ENCODE measurements at regions not wholly inside any gene's neighbourhood (a gene's known extent, or its start where the extent isn't known, plus 50 kb on each side); places are given as distances from the start of the nearest gene placed in this dataset.

- Histone ChIP-seq H3K4me1 (ENCODE audit: insufficient read depth, low read length) (no peaks in the 10 kb centered on the region), H4K91ac (ENCODE audit: insufficient read length, low read depth, low read length) (no peak overlapping the region), H3K79me1 (ENCODE audit: insufficient read depth, low read depth, low read length, poor library complexity, severe bottlenecking) (no peaks in the 10 kb centered on the region), H4K8ac (replicated peaks; ENCODE audit: insufficient read length, low read depth, low read length) (no peak overlapping the region), H3K27me3 (ENCODE audit: insufficient read depth, low read length) (no peaks in the 10 kb centered on the region), H2BK5ac (ENCODE audit: insufficient read length, low read length) (no peak overlapping the region), H3K9ac (ENCODE audit: extremely low read depth, insufficient read length, low read length) (no peak overlapping the region), H4K5ac (ENCODE audit: insufficient read length, low read depth, low read length) (no peak overlapping the region), H3K4ac (ENCODE audit: low read depth, low read length) (no peak overlapping the region), H2BK20ac (ENCODE audit: low read depth, low read length, poor library complexity, severe bottlenecking) (no peak overlapping the region), H3K79me2 (ENCODE audit: insufficient read depth, low read length) (no peaks in the 10 kb centered on the region), H2AFZ (ENCODE audit: low read length) (no peak overlapping the region), H3K23me2 (ENCODE audit: insufficient read length, low read depth, low read length, poor library complexity, severe bottlenecking) (no peaks in the 10 kb centered on the region), H2BK15ac (ENCODE audit: low read depth, low read length) (no peak overlapping the region), H3T11ph (ENCODE audit: low read length) (no peak overlapping the region), H2AK5ac (ENCODE audit: insufficient read length, low read length) (no peak overlapping the region), H3K14ac (ENCODE audit: insufficient read depth, low read length) (no peak overlapping the region), H3K23ac (ENCODE audit: insufficient read length, low read depth, low read length) (no peak overlapping the region), H3K4me2 (ENCODE audit: insufficient read depth, insufficient read length, low read length) (no peak overlapping the region), H3K27ac (ENCODE audit: insufficient read length, low read depth, low read length) (no peak overlapping the region), H4K20me1 (ENCODE audit: control insufficient read depth, insufficient read depth, insufficient read length) (no peaks in the 10 kb centered on the region), H3K9me3 (ENCODE audit: control insufficient read depth, low read depth, low read length) (no peaks in the 10 kb centered on the region), H3K18ac (ENCODE audit: insufficient read length, low read depth, low read length) (no peak overlapping the region), H2BK120ac (ENCODE audit: low read depth, low read length, poor library complexity, severe bottlenecking) (no peak overlapping the region), H2BK12ac (ENCODE audit: insufficient read length, low read depth, low read length) (no peak overlapping the region), H3K56ac (ENCODE audit: insufficient read length, low read depth, low read length) (no peak overlapping the region)
- no peak overlapping the region for H3K4me3 Mint-ChIP-seq
- no peaks in the 10 kb centered on the region for H3K27me3 Mint-ChIP-seq (ENCODE audit: low read depth)
- H3K27ac Mint-ChIP-seq: no peak overlapping the region
- WGBS (ENCODE audit: extremely low coverage, insufficient read length, low lambda C conversion rate): no CpG with 5 or more reads among the region's 1 CpG
- TF ChIP-seq, protein P1, sequence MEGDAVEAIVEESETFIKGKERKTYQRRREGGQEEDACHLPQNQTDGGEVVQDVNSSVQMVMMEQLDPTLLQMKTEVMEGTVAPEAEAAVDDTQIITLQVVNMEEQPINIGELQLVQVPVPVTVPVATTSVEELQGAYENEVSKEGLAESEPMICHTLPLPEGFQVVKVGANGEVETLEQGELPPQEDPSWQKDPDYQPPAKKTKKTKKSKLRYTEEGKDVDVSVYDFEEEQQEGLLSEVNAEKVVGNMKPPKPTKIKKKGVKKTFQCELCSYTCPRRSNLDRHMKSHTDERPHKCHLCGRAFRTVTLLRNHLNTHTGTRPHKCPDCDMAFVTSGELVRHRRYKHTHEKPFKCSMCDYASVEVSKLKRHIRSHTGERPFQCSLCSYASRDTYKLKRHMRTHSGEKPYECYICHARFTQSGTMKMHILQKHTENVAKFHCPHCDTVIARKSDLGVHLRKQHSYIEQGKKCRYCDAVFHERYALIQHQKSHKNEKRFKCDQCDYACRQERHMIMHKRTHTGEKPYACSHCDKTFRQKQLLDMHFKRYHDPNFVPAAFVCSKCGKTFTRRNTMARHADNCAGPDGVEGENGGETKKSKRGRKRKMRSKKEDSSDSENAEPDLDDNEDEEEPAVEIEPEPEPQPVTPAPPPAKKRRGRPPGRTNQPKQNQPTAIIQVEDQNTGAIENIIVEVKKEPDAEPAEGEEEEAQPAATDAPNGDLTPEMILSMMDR (conservative IDR thresholded peaks at IDR 0.05): no peak
- no peaks in the 10 kb centered on the region; a peak in 1 of 4 replicates for H3K4me1 Mint-ChIP-seq
- H3K36me3 Mint-ChIP-seq (ENCODE audit: insufficient read depth in 1 of 3, low read depth in 3 of 3): no peaks in the 10 kb centered on the region; a peak in 1 of 7 replicates
- peaks cover 0 to 4% of the 10 kb centered on the region in 2 experiments; a peak in 1 of 5 replicates for H3K9me3 Mint-ChIP-seq
- DNase-seq: no peak
These were observed 457.4 kb downstream of the TRHDE start for GRCh38 chr12:72729451-72730010.

Measured in H9 (cell line).